ENCODE measurements at regions not wholly inside any gene's neighbourhood (a gene's known extent, or its start where the extent isn't known, plus 50 kb on each side); places are given as distances from the start of the nearest gene placed in this dataset.

DNA sequence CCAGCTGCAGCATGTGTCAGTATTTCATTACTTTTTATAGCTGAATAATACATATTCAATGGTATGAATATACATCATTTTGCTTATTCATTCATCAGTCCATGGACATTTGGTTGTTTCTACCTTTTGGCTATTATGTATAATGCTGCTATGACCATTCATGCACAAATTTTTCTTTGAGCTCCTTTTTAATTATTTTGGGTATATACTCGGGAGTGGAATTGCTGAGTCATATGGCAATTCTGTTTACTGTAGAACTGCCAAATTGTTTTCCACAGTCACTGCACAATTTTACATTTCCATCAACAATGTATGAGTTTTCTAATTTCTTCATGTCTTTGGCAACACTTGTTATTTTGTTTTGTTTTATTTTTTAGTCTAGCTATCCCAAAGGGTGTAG lies 405.9 kb upstream of the PITX2 start:
- H3K27ac ChIP-seq = no peak overlapping the region
- TF ChIP-seq ZFX (IDR thresholded peaks at IDR 0.05; ENCODE audit: borderline replicate concordance) = no peak
- TF ChIP-seq, protein P1, sequence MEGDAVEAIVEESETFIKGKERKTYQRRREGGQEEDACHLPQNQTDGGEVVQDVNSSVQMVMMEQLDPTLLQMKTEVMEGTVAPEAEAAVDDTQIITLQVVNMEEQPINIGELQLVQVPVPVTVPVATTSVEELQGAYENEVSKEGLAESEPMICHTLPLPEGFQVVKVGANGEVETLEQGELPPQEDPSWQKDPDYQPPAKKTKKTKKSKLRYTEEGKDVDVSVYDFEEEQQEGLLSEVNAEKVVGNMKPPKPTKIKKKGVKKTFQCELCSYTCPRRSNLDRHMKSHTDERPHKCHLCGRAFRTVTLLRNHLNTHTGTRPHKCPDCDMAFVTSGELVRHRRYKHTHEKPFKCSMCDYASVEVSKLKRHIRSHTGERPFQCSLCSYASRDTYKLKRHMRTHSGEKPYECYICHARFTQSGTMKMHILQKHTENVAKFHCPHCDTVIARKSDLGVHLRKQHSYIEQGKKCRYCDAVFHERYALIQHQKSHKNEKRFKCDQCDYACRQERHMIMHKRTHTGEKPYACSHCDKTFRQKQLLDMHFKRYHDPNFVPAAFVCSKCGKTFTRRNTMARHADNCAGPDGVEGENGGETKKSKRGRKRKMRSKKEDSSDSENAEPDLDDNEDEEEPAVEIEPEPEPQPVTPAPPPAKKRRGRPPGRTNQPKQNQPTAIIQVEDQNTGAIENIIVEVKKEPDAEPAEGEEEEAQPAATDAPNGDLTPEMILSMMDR (IDR thresholded peaks at IDR 0.05) = no peak

DNA sequence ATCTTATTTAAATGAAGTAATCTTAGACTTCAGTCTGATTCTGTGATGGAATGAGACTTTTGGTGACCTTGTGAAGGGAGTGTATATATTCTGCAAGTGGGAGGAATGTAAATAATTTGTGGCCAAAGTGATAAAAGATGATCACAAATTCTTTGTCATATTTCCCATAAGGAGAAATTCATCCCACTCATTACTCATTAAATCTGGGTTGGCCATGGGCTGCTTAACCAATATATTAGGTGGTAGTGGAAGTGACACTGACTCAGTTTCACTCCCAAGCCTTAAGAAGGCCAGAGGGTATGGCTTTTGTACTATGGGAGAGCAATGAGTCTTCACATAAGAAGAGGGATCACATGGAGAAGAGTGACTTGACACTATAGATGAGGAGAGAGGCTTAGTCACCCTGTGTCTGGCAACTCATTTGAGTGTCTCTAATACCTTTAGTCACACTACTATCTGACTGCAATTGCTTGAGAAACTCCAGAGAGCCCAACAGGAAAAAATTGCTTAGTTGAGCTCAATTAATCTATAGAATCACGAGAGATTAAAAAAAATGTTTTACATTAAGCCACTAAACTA lies 408.2 kb upstream of the PITX2 start:
- TF ChIP-seq ZFX (IDR thresholded peaks at IDR 0.05; ENCODE audit: borderline replicate concordance) = no peak
- TF ChIP-seq, protein P1 (IDR thresholded peaks at IDR 0.05) = no peak
- no peak overlapping the region for H3K27ac ChIP-seq

DNA sequence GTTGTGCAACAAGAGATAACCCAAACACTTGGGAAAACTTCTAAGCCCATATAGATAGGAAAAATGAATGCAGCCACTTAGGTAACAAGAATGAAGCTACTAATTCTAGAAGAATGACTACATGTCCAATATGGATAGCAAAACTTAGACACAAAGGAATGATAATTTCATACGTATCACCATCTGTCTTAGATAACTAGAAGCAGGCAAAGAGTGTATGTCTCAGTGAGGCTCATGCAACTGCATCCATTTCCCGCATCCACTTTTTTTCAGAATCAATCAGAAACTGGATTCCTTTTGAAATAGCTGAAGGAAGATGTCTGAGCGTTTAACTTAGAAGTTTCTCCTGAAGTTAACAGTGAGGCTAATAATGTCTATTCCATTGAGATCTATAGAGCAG lies 408.7 kb upstream of the PITX2 start:
- H3K27ac ChIP-seq = no peak overlapping the region
- TF ChIP-seq, protein P1 (IDR thresholded peaks at IDR 0.05) = no peak
- no peak for TF ChIP-seq ZFX (IDR thresholded peaks at IDR 0.05; ENCODE audit: borderline replicate concordance)

DNA sequence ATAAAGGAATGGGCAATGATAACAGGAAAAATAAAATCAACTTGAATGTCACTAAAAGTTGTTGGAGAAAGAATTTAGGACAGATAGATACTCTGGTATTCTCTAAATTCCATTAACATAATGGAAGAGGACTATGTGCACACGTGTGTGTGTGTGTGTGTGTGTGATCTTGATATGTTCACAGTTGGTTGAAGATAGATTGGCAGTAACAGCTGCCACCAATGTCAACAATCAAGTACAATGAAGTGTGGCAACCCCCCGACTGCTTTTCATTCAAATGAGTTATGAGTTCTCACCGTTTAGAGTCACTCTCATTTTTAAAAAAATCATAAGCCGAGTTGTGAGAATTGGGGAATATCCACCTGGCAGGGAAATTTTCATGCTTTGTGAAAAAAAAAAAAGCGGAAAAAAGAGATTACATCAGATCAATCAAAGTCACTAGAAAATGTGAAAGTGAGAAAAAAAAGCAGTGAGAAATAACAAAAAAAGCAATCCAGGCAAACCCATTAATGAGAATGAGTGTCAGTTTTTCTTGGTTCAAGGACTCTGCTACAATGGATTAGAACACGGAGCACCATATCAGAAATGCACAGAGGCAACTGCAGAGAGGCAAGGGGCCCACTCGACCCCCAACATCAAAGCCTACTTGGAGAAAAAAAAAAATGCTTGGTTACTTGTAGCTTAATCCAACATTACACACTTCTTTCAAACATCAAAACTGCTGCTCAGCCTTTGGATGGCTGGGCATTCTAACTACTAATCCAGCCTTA lies 414.9 kb upstream of the PITX2 start:
- H3K27ac ChIP-seq = no peak overlapping the region
- TF ChIP-seq ZFX (IDR thresholded peaks at IDR 0.05; ENCODE audit: borderline replicate concordance) = no peak
- TF ChIP-seq, protein P1 (IDR thresholded peaks at IDR 0.05) = no peak

DNA sequence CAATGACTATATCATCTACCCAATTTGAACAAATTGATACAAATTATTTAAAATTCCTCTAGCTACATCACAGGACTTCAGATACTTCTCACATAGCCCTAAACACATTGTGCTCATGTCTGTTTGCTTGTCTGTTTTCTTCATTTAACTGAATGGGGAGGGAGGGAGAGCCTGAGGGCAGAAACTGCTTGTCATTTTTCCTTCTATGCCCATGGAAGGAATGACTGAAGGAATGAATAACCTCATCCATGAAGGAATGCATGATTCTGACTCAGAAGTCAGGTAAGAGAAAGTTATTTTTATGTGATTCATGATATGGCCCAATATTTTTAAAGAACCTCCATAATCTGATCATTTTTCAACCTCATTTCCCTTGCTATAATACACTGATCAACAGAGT lies 418.0 kb upstream of the PITX2 start:
- no peak overlapping the region for H3K27ac ChIP-seq
- no peak for TF ChIP-seq ZFX (IDR thresholded peaks at IDR 0.05; ENCODE audit: borderline replicate concordance)
- TF ChIP-seq, protein P1 (IDR thresholded peaks at IDR 0.05) = no peak

DNA sequence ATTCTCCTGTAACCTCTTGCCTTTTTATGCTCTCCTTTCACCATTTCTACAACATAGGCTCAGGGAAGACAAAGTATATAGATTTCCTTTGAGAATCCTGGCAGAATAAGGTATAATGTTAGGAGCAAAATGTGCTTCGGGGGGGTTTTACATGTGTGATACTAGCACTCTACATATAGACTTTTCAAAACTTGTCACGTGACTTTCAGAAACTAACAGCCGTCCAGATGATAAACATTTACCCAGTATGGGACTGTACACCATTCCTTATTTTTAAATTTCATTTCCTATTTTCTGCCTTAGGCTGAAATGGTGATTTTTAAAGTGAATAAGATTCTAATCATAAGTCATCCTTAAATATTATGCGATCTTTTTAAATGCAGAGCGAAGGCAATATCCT lies 420.4 kb upstream of the PITX2 start:
- no peak for TF ChIP-seq ZFX (IDR thresholded peaks at IDR 0.05; ENCODE audit: borderline replicate concordance)
- TF ChIP-seq, protein P1 (IDR thresholded peaks at IDR 0.05) = no peak
- H3K27ac ChIP-seq = no peak overlapping the region

DNA sequence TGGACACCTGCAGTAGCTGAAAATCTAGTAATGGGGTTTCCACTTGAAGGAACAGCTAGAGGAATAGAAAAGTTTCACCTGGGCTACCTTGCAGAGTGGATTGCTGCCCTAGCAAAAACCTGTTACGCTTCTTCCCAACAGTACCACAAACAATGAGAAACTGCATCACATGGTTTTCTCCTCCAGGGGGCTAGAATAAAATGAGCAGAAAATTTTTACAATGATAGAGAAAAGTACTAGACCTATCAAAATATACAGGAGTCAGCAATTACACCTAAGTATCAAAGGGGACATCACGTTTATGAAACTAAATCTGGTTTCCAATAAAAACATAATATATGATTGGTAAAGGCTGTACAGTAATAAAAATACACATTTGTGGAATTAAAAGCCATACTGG lies 423.1 kb upstream of the PITX2 start:
- TF ChIP-seq ZFX (IDR thresholded peaks at IDR 0.05; ENCODE audit: borderline replicate concordance) = no peak
- TF ChIP-seq, protein P1 (IDR thresholded peaks at IDR 0.05) = peak; percentile 15; the same call in 1 of the 2 replicates
- no peak overlapping the region for H3K27ac ChIP-seq
